ENCODE measurements at regions not wholly inside any gene's neighbourhood (a gene's known extent, or its start where the extent isn't known, plus 50 kb on each side); places are given as distances from the start of the nearest gene placed in this dataset.

- ChIA-PET POLR2A (ENCODE audit: unreplicated experiment) (no interaction called here), CTCF (no interaction called here)
- H3K4me1 ChIP-seq (ENCODE audit: insufficient read depth, low read length): no peaks in the 10 kb centered on the region
- no peak for ATAC-seq
- H3K36me3 ChIP-seq (ENCODE audit: low read depth, low read length): no peaks in the 10 kb centered on the region
- TF ChIP-seq EZH2 (IDR thresholded peaks at IDR 0.05; ENCODE audit: low read length, unreplicated experiment): no peak
- TF ChIP-seq CTCF (conservative IDR thresholded peaks at IDR 0.05; ENCODE audit: low read depth, low read length): no peak
- TF ChIP-seq EZH2phosphoT487 (IDR thresholded peaks at IDR 0.05; ENCODE audit: borderline replicate concordance, low read length): no peak
- H3K9me2 ChIP-seq (replicated peaks; ENCODE audit: low read length): no peaks in the 10 kb centered on the region
- H3F3A ChIP-seq (ENCODE audit: low read length, unreplicated experiment): no peaks in the 10 kb centered on the region
- H2AFZ ChIP-seq (ENCODE audit: low read length): no peak overlapping the region
- H3K9me3 ChIP-seq (ENCODE audit: low read length): no peaks in the 10 kb centered on the region
- no TSS peak for BruUV-seq (replicated peaks)
- no peak overlapping the region for H3K27ac ChIP-seq (ENCODE audit: low read length)
- H3K4me2 ChIP-seq (ENCODE audit: low read length): no peak overlapping the region
- H3K4me3 ChIP-seq (ENCODE audit: low read length): no peak overlapping the region
- no peak overlapping the region for H3K9ac ChIP-seq (ENCODE audit: low read length)
- intact Hi-C loops (cut with micrococcal nuclease): no loop called here
- H4K20me1 ChIP-seq (ENCODE audit: low read length): no peaks in the 10 kb centered on the region
- H3K79me2 ChIP-seq (ENCODE audit: low read length): no peaks in the 10 kb centered on the region
- no peak for DNase-seq
- H3K27me3 ChIP-seq (ENCODE audit: low read length): no peaks in the 10 kb centered on the region
Measured at GRCh38 chrX:109049903-109050302, 313.5 kb upstream of the IRS4 start.

GRCh38 chrX:109049416-109049815 is 313.1 kb upstream of the IRS4 start:
- no peaks in the 10 kb centered on the region for H3K36me3 ChIP-seq (ENCODE audit: low read depth, low read length)
- TF ChIP-seq EZH2 (IDR thresholded peaks at IDR 0.05; ENCODE audit: low read length, unreplicated experiment): no peak
- no peak for TF ChIP-seq EZH2phosphoT487 (IDR thresholded peaks at IDR 0.05; ENCODE audit: borderline replicate concordance, low read length)
- TF ChIP-seq CTCF (conservative IDR thresholded peaks at IDR 0.05; ENCODE audit: low read depth, low read length): no peak
- ChIA-PET POLR2A (ENCODE audit: unreplicated experiment) (no interaction called here), CTCF (no interaction called here)
- H3K27ac ChIP-seq (ENCODE audit: low read length): no peak overlapping the region
- ATAC-seq: no peak
- no peaks in the 10 kb centered on the region for H3F3A ChIP-seq (ENCODE audit: low read length, unreplicated experiment)
- no peaks in the 10 kb centered on the region for H3K9me3 ChIP-seq (ENCODE audit: low read length)
- H3K4me2 ChIP-seq (ENCODE audit: low read length): no peak overlapping the region
- no peak overlapping the region for H3K4me3 ChIP-seq (ENCODE audit: low read length)
- no peaks in the 10 kb centered on the region for H3K79me2 ChIP-seq (ENCODE audit: low read length)
- no peaks in the 10 kb centered on the region for H3K27me3 ChIP-seq (ENCODE audit: low read length)
- no peak overlapping the region for H2AFZ ChIP-seq (ENCODE audit: low read length)
- no peak for DNase-seq
- H3K9ac ChIP-seq (ENCODE audit: low read length): no peak overlapping the region
- H3K9me2 ChIP-seq (replicated peaks; ENCODE audit: low read length): no peaks in the 10 kb centered on the region
- H3K4me1 ChIP-seq (ENCODE audit: insufficient read depth, low read length): no peaks in the 10 kb centered on the region
- no TSS peak for BruUV-seq (replicated peaks)
- intact Hi-C loops (cut with micrococcal nuclease): no loop called here
- H4K20me1 ChIP-seq (ENCODE audit: low read length): no peaks in the 10 kb centered on the region

- ATAC-seq: no peak
- Histone ChIP-seq H3K9me2 (replicated peaks; ENCODE audit: low read length) (no peaks in the 10 kb centered on the region), H3F3A (ENCODE audit: low read length, unreplicated experiment) (no peaks in the 10 kb centered on the region), H3K27ac (ENCODE audit: low read length) (no peak overlapping the region), H3K4me3 (ENCODE audit: low read length) (no peak overlapping the region), H4K20me1 (ENCODE audit: low read length) (no peaks in the 10 kb centered on the region), H3K36me3 (ENCODE audit: low read depth, low read length) (no peaks in the 10 kb centered on the region), H3K79me2 (ENCODE audit: low read length) (no peaks in the 10 kb centered on the region), H3K27me3 (ENCODE audit: low read length) (no peaks in the 10 kb centered on the region), H2AFZ (ENCODE audit: low read length) (no peak overlapping the region), H3K9me3 (ENCODE audit: low read length) (no peaks in the 10 kb centered on the region), H3K4me1 (ENCODE audit: insufficient read depth, low read length) (no peaks in the 10 kb centered on the region), H3K9ac (ENCODE audit: low read length) (no peak overlapping the region), H3K4me2 (ENCODE audit: low read length) (no peak overlapping the region)
- CTCF ChIA-PET: no interaction called here
- DNase-seq: no peak
- no TSS peak for BruUV-seq (replicated peaks)
- intact Hi-C loops (cut with micrococcal nuclease): no loop called here
- TF ChIP-seq EZH2 (IDR thresholded peaks at IDR 0.05; ENCODE audit: low read length, unreplicated experiment): no peak
- TF ChIP-seq CTCF (conservative IDR thresholded peaks at IDR 0.05; ENCODE audit: low read depth, low read length): no peak
- TF ChIP-seq EZH2phosphoT487 (IDR thresholded peaks at IDR 0.05; ENCODE audit: borderline replicate concordance, low read length): no peak
- POLR2A ChIA-PET (ENCODE audit: unreplicated experiment): no interaction called here
Measured at GRCh38 chrX:109040057-109040456, 303.7 kb upstream of the IRS4 start.
